Ramos (cell line): ENCODE measurements at regions not wholly inside any gene's neighbourhood (a gene's known extent, or its start where the extent isn't known, plus 50 kb on each side); places are given as distances from the start of the nearest gene placed in this dataset.

ENCODE experiments used
- in situ Hi-C: fragments of 300-500 bp; cut with MboI; formaldehyde crosslinking; loops from one replicate; pipeline ENCODE4 v1.14.3; 2022; ENCODE audit warnings: low sequenced_read_pairs; ENCODE audit not compliant: unreplicated experiment

GRCh38 chr11:103530257-103530656 is 421.0 kb downstream of the DYNC2H1 start:
- in situ Hi-C loops: no loop called here

- in situ Hi-C loops: no loop called here
These were observed 423.0 kb downstream of the DYNC2H1 start for GRCh38 chr11:103532133-103532788.

GRCh38 chr11:103534191-103534590 is 425.0 kb downstream of the DYNC2H1 start:
- in situ Hi-C loops: no loop called here

GRCh38 chr11:103534959-103535358 is 425.7 kb downstream of the DYNC2H1 start:
- in situ Hi-C loops: no loop called here

GRCh38 chr11:103536335-103536722 is 427.1 kb downstream of the DYNC2H1 start:
- in situ Hi-C loops: no loop called here

- in situ Hi-C loops: no loop called here
These were observed 428.8 kb downstream of the DYNC2H1 start for GRCh38 chr11:103537904-103538502.

GRCh38 chr11:103539166-103539565 is 429.9 kb downstream of the DYNC2H1 start:
- in situ Hi-C loops: no loop called here

- in situ Hi-C loops: no loop called here
These were observed 432.1 kb downstream of the DYNC2H1 start for GRCh38 chr11:103541186-103541795.

- in situ Hi-C loops: no loop called here
These were observed 433.6 kb downstream of the DYNC2H1 start for GRCh38 chr11:103542851-103543250.

GRCh38 chr11:103543456-103543855 is 434.2 kb downstream of the DYNC2H1 start:
- in situ Hi-C loops: no loop called here

- in situ Hi-C loops: no loop called here
These were observed 435.6 kb downstream of the DYNC2H1 start for GRCh38 chr11:103544874-103545273.

- in situ Hi-C loops: no loop called here
These were observed 436.3 kb downstream of the DYNC2H1 start for GRCh38 chr11:103545551-103545950.

GRCh38 chr11:103546236-103546635 is 437.0 kb downstream of the DYNC2H1 start:
- in situ Hi-C loops: no loop called here

- in situ Hi-C loops: no loop called here
These were observed 437.8 kb downstream of the DYNC2H1 start for GRCh38 chr11:103547024-103547423.

GRCh38 chr11:103547691-103548090 is 438.5 kb downstream of the DYNC2H1 start:
- in situ Hi-C loops: no loop called here

- in situ Hi-C loops: no loop called here
These were observed 439.6 kb downstream of the DYNC2H1 start for GRCh38 chr11:103548838-103549237.

GRCh38 chr11:103550811-103551210 is 441.6 kb downstream of the DYNC2H1 start:
- in situ Hi-C loops: no loop called here

- in situ Hi-C loops: no loop called here
These were observed 442.9 kb downstream of the DYNC2H1 start for GRCh38 chr11:103552086-103552485.

GRCh38 chr11:103556171-103556570 is 446.9 kb downstream of the DYNC2H1 start:
- in situ Hi-C loops: no loop called here

GRCh38 chr11:103566116-103566515 is 456.9 kb downstream of the DYNC2H1 start:
- in situ Hi-C loops: no loop called here

- in situ Hi-C loops: no loop called here
These were observed 454.7 kb upstream of the DDI1 start for GRCh38 chr11:103581760-103582159.
